Lower lobe of right lung (tissue), 2 donors: ENCODE measurements at regions not wholly inside any gene's neighbourhood (a gene's known extent, or its start where the extent isn't known, plus 50 kb on each side); places are given as distances from the start of the nearest gene placed in this dataset.

Source experiments
- ATAC-seq, 2 donors: fragments of 200-7000 bp; cut with Tn5 transposase; one replicate each; pipeline ENCODE4 v1.9.1; 2020 to 2022; ENCODE audit warnings: mild to moderate bottlenecking in 2 of 2, moderate library complexity in 2 of 2
- DNase-seq: peaks from one replicate; pipeline ENCODE4 v3.0.0-alpha.2; 2020
- H3K27ac ChIP-seq: fragments of 200-600 bp; one replicate; pipeline ENCODE4 v1.8.0; 2022
- H3K27me3 ChIP-seq: fragments of 200-600 bp; one replicate; pipeline ENCODE4 v1.8.0; 2022; ENCODE audit warnings: low read depth
- H3K36me3 ChIP-seq: fragments of 200-600 bp; one replicate; pipeline ENCODE4 v1.8.0; 2022; ENCODE audit warnings: mild to moderate bottlenecking
- H3K4me1 ChIP-seq: fragments of 200-600 bp; one replicate; pipeline ENCODE4 v1.8.0; 2022
- H3K4me3 ChIP-seq: fragments of 200-600 bp; one replicate; pipeline ENCODE4 v1.8.0; 2022; ENCODE audit warnings: mild to moderate bottlenecking
- H3K9me3 ChIP-seq: fragments of 200-600 bp; one replicate; pipeline ENCODE4 v1.8.0; 2022
- intact Hi-C: fragments of 100-400 bp; cut with DNase I; formaldehyde crosslinking; loops from one replicate; pipeline ENCODE4 v1.11.0; 2022
- TF ChIP-seq, protein P1 (sequence below): fragments of 200-600 bp; IDR thresholded peaks from one replicate; pipeline ENCODE4 v1.8.0; 2022; ENCODE audit warnings: antibody characterized with exemption, mild to moderate bottlenecking
- donor health status: DM: no; HTN: yes; CAD: no; lungs with severe emphysema.

DNA sequence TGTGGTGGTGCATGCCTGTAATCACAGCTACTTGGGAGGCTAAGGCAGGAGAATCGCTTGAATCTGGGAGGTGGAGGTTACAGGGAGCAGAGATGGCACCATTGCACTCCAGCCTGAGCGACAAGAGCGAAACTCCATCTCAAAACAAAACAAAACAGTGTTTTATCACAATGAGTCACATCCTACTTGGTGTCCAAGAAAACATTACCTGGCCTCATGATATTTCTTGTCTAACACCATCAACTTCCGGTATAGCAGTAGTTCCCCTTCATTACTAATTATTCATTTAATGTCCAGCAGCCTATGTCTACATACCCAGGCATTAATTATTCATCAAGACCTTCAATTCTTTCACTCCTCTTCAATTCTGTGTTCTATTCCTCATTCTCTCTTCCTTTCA is 115.5 kb downstream of the CCDC59 start:
- no peaks in the 10 kb centered on the region for H3K36me3 ChIP-seq
- ATAC-seq: no peak
- DNase-seq: no peak
- no peak overlapping the region for H3K27ac ChIP-seq
- intact Hi-C loops: no loop called here
- no peak overlapping the region for H3K4me3 ChIP-seq
- H3K27me3 ChIP-seq: no peaks in the 10 kb centered on the region
- H3K9me3 ChIP-seq: no peaks in the 10 kb centered on the region
- TF ChIP-seq, protein P1, sequence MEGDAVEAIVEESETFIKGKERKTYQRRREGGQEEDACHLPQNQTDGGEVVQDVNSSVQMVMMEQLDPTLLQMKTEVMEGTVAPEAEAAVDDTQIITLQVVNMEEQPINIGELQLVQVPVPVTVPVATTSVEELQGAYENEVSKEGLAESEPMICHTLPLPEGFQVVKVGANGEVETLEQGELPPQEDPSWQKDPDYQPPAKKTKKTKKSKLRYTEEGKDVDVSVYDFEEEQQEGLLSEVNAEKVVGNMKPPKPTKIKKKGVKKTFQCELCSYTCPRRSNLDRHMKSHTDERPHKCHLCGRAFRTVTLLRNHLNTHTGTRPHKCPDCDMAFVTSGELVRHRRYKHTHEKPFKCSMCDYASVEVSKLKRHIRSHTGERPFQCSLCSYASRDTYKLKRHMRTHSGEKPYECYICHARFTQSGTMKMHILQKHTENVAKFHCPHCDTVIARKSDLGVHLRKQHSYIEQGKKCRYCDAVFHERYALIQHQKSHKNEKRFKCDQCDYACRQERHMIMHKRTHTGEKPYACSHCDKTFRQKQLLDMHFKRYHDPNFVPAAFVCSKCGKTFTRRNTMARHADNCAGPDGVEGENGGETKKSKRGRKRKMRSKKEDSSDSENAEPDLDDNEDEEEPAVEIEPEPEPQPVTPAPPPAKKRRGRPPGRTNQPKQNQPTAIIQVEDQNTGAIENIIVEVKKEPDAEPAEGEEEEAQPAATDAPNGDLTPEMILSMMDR: no peak
- H3K4me1 ChIP-seq: no peaks in the 10 kb centered on the region

DNA sequence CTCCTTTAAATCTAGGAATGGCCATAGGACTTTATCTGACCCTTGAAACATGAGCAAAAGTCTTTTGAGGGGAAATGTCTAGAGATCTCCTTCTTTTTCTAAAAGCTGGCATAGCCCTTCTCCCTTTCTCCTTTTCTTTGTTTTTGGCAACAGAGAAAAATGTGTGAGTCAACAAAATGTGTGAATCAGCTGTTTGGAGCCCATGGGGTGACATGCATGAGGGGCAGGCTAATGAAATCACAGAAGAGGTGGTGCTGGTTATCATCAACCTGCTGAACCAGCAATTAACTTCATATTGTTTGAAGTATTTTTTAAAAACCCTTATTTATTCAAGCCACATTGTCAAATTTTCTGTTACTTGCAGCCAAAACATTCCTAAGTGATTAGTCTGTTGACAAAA is 132.3 kb downstream of the CCDC59 start:
- TF ChIP-seq, protein P1: no peak
- ATAC-seq (no peak), DNase-seq (no peak)
- no peaks in the 10 kb centered on the region for H3K9me3 ChIP-seq
- H3K4me3 ChIP-seq: no peak overlapping the region
- no peaks in the 10 kb centered on the region for H3K4me1 ChIP-seq
- intact Hi-C loops: no loop called here
- no peak overlapping the region for H3K27ac ChIP-seq
- H3K36me3 ChIP-seq: no peaks in the 10 kb centered on the region
- no peaks in the 10 kb centered on the region for H3K27me3 ChIP-seq

DNA sequence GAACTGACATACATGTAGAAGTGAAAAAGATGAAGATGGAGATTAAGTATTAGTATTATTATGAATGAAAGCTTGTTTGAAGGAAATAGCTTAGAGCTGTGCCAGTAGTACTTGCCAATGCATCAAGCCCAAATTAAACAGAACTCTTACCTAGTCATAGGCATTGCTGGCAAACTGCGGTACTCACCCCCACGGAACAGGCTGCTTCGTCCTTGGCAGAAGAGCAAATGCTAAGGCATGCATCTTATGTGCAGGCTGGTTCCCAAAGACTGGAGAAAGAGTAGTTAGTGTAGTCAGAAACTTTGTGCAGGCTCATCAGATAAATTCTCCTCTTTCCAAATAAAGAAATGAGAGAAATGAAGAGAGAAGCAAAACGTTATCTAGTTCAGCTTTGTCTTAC is 134.8 kb downstream of the CCDC59 start:
- no peak overlapping the region for H3K4me3 ChIP-seq
- intact Hi-C loops: no loop called here
- no peak for DNase-seq
- H3K9me3 ChIP-seq: no peaks in the 10 kb centered on the region
- TF ChIP-seq, protein P1: no peak
- no peak for ATAC-seq
- no peak overlapping the region for H3K27ac ChIP-seq
- H3K4me1 ChIP-seq: no peaks in the 10 kb centered on the region
- H3K27me3 ChIP-seq: no peaks in the 10 kb centered on the region
- H3K36me3 ChIP-seq: no peaks in the 10 kb centered on the region

DNA sequence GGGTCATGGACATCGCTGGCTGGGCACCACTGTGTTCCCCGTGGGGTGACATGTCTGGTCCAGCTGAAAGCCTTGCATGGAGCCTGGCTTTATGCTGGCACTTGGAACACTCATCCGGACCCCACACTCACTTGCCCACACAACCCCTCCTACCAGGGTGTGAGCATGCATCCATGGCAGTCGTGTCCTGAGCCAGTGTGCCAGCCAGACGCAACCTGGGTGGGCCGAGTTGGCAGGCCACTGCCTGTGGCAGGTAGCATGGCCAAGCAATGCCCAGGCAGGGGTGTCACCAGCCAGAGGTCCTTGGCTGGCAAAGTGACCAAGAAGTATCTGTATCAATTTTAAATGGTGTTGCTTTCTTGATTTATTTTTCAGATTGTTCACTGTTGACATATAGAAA is 141.7 kb downstream of the CCDC59 start:
- Histone ChIP-seq H3K4me3 (no peak overlapping the region), H3K4me1 (no peaks in the 10 kb centered on the region), H3K27me3 (no peaks in the 10 kb centered on the region), H3K27ac (no peak overlapping the region), H3K36me3 (no peaks in the 10 kb centered on the region), H3K9me3 (no peaks in the 10 kb centered on the region)
- TF ChIP-seq, protein P1: no peak
- intact Hi-C loops: no loop called here
- ATAC-seq: no peak
- no peak for DNase-seq

DNA sequence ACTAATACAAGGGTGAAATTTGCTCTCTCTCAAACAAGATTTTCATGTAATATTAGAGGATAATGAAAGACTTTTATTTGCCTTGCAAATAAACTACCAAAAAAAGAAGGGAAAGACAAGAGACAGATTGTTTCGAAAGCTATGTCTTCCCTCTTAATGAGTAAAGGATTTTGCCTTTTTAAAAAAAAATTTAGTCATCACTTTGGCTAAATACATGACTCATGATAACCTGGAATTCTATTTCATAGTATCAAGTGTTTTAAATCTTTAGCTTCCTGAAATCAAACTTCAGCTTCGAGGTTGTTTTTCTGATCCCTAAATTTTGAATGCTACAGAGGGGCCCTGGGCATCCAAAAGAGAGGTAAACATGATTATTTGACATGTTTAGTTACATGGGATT is 144.4 kb downstream of the CCDC59 start:
- TF ChIP-seq, protein P1: no peak
- Histone ChIP-seq H3K4me1 (no peaks in the 10 kb centered on the region), H3K9me3 (no peaks in the 10 kb centered on the region), H3K4me3 (no peak overlapping the region), H3K27ac (no peak overlapping the region), H3K27me3 (no peaks in the 10 kb centered on the region), H3K36me3 (no peaks in the 10 kb centered on the region)
- intact Hi-C loops: no loop called here
- DNase-seq: no peak
- no peak for ATAC-seq

DNA sequence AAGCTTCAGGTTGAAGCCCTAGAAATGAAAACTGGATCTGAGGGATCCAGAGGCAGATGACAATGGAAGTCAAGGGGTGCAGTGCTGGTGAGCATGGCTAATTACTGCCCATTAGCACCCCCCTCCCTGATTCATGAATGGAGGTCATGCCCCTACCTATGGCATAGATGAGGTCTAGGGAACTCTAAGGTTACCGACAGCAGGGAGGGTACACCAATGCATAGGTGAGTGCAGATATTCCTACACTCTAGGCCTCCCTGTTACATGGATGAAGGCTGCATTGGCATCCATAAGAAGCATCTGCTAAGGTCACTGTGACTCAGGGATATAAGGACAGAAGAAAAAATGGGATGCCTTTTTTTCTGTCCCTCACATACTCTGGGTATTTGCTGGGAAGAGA is 147.3 kb downstream of the CCDC59 start:
- Histone ChIP-seq H3K4me1 (no peaks in the 10 kb centered on the region), H3K27me3 (no peaks in the 10 kb centered on the region), H3K4me3 (no peak overlapping the region), H3K9me3 (no peaks in the 10 kb centered on the region), H3K27ac (no peak overlapping the region), H3K36me3 (no peaks in the 10 kb centered on the region)
- ATAC-seq (no peak), DNase-seq (no peak)
- TF ChIP-seq, protein P1: no peak
- intact Hi-C loops: no loop called here
